ENCODE measurements at regions not wholly inside any gene's neighbourhood (a gene's known extent, or its start where the extent isn't known, plus 50 kb on each side); places are given as distances from the start of the nearest gene placed in this dataset.

- TF ChIP-seq CTCF (conservative IDR thresholded peaks at IDR 0.05; ENCODE audit: low read depth, low read length) (no peak), BHLHE40 (IDR thresholded peaks at IDR 0.05; ENCODE audit: low read depth, low read length) (no peak), ELK1 (IDR thresholded peaks at IDR 0.05; ENCODE audit: borderline replicate concordance, low read depth, low read length) (no peak), RFX5 (IDR thresholded peaks at IDR 0.05; ENCODE audit: low read depth, low read length) (no peak), POLR2A (IDR thresholded peaks at IDR 0.05; ENCODE audit: low read depth, low read length) (no peak), RCOR1 (IDR thresholded peaks at IDR 0.05; ENCODE audit: insufficient replicate concordance, low read length) (no peak), SMC3 (IDR thresholded peaks at IDR 0.05; ENCODE audit: low read depth, low read length) (no peak), USF2 (IDR thresholded peaks at IDR 0.05; ENCODE audit: low read depth, low read length) (no peak), CEBPB (IDR thresholded peaks at IDR 0.05; ENCODE audit: low read depth, low read length) (no peak), FOS (IDR thresholded peaks at IDR 0.05; ENCODE audit: low read depth, low read length) (no peak)
These were observed 178.4 kb upstream of the PARP11 start for GRCh38 chr12:4051596-4051995.

All from IMR-90 (cell line).